GM10266 (cell line): ENCODE measurements at regions not wholly inside any gene's neighbourhood (a gene's known extent, or its start where the extent isn't known, plus 50 kb on each side); places are given as distances from the start of the nearest gene placed in this dataset.

Experiments used
- DNase-seq: peaks from one replicate; pipeline ENCODE4 v3.0.0; 2012; ENCODE audit errors: extremely low spot score
- CTCF ChIP-seq: IDR thresholded peaks from 2 replicates; pipeline ENCODE4 v1.5.1; 2012; ENCODE audit warnings: mild to moderate bottlenecking, low read depth; ENCODE audit not compliant: control insufficient read depth, insufficient read depth; ENCODE audit errors: missing control alignments

- no peak for DNase-seq
- TF ChIP-seq CTCF, result no peak
These were observed 801.7 kb upstream of the ID2 start for GRCh38 chr2:7880126-7880525.

GRCh38 chr2:7880566-7880965 lies 801.3 kb upstream of the ID2 start:
- DNase-seq, result no peak
- no peak for TF ChIP-seq CTCF

- TF ChIP-seq CTCF, result no peak
These were observed 800.8 kb upstream of the ID2 start for GRCh38 chr2:7881063-7881462.

GRCh38 chr2:7881466-7881865 lies 800.4 kb upstream of the ID2 start:
- DNase-seq, result no peak

More at GRCh38 chr2:7881063-7881462, 800.8 kb upstream of the ID2 start:
- DNase-seq, result no peak

GRCh38 chr2:7882296-7882695 lies 799.6 kb upstream of the ID2 start:
- DNase-seq, result no peak
- TF ChIP-seq CTCF, result no peak

More at GRCh38 chr2:7881466-7881865, 800.4 kb upstream of the ID2 start:
- TF ChIP-seq CTCF, result no peak

- DNase-seq, result no peak
- TF ChIP-seq CTCF, result no peak
These were observed 797.5 kb upstream of the ID2 start for GRCh38 chr2:7884338-7884737.

- DNase-seq, result no peak
- TF ChIP-seq CTCF, result no peak
These were observed 795.2 kb upstream of the ID2 start for GRCh38 chr2:7886666-7887065.
